ENCODE measurements at regions not wholly inside any gene's neighbourhood (a gene's known extent, or its start where the extent isn't known, plus 50 kb on each side); places are given as distances from the start of the nearest gene placed in this dataset.
"Not testable (repeated sequence)": the region's sequence is repeated elsewhere in the genome, so short reads cannot be mapped to it uniquely, and the experiment has no call there.

DNA sequence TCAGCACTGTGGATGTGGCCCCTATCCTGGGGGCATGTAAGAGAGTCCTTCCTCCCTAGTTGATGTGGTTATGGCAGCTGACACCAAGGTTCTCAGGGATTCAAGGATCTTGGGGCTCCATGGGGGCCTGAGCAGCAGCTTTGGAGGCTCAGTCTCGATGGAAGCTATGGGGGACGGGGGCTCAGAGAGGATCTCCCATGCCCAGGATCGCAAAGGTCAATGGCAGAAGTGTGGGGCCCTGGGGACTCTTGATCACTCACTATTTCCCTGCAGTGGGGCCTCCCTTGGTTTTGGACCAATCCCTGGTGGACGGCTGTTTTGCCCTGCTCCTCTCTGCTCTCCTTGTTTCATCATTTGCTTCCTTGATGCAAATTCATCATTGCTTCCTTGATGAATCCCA is 885.9 kb downstream of the CDH8 start:
- no peak for FAIRE-seq

- FAIRE-seq: no peak
Measured at GRCh38 chr16:61149709-61150108, 886.5 kb downstream of the CDH8 start.

GRCh38 chr16:61148930-61149329 is 887.3 kb downstream of the CDH8 start:
- no peak for FAIRE-seq

- FAIRE-seq: no peak
Measured at GRCh38 chr16:61146429-61146828, 889.8 kb downstream of the CDH8 start.

DNA sequence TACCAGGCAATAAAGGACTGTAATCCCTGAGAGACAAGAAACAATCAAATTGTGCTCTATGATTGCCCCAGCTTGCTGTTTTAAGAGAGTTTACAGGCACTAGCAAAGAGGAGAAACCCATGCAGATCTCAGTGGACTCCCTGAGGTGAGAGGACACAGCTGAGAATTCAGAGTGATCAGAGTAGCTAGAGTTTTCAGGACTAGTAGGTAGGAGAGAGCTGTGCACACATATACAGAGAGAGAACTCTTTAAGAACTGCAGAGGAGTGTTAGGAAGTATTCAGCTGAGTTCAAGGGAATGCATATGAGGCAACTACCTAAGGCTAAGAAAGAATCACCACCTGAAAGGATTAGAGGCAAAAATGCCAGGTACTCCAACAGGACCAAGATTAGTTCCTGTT is 904.8 kb downstream of the CDH8 start:
- FAIRE-seq: no peak

DNA sequence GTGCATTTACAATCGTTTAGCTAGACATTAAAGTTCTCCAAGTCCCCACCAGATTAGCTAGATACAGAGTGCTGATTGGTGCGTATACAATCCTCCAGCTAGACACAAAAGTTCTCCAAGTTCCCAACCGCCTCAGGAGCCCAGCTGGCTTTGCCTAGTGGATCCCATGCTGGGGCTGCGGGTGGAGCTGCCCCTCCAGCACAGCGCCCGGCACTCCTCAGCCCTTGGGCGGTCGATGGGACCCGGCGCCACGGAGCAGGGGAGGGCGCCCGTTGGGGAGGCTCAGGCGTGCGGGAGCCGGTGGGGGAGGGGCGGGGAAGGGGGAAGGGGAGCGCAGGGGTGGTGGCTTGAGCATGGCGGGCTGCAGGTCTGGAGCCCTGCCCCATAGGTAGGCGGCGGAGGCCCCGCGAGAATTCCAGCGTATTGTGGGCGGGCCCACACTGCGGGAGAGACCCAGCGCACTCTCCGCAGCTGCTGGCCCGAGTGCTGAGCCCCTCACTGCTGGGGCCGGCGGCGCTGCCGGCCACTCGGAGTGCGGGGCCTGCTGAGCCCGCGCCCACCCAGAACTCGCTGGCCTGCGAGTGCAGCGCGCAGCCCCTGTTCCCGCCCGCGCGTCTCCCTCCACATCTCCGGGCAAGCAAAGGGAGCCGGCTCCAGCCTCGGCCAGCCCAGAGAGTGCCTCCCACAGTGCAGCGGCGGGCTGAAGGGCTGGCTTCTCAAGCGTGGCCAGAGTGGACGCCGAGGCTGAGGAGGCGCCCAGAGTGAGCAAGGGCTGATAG is 907.5 kb downstream of the CDH8 start:
- no peak for FAIRE-seq

- FAIRE-seq: no peak
Measured at GRCh38 chr16:61105544-61105943, 930.7 kb downstream of the CDH8 start.

GRCh38 chr16:61098505-61098904 is 937.7 kb downstream of the CDH8 start:
- FAIRE-seq: no peak

DNA sequence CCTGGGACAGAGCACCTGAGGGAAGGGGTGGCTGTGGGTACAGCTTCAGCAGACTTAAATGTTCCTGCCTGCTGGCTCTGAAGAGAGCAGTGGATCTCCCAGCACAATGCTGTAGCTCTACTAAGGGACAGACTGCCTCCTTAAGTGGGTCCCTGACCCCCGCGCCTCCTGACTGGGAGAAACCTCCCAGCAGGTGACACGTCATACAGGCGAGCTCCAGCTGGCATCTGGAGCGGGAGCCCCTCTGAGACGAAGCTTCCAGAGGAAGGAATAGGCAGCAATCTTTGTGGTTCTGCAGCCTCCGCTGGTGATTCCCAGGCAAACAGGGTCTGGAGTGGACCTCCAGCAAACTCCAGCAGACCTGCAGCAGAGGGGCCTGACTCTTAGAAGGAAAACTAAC is 944.9 kb downstream of the CDH8 start:
- not testable (repeated sequence) for FAIRE-seq

- FAIRE-seq: no peak
Measured at GRCh38 chr16:61083711-61084110, 952.5 kb downstream of the CDH8 start.

GRCh38 chr16:61074324-61074723 is 961.9 kb downstream of the CDH8 start:
- FAIRE-seq: no peak

GRCh38 chr16:61057635-61058034 is 978.6 kb downstream of the CDH8 start:
- no peak for FAIRE-seq

- no peak for FAIRE-seq
Measured at GRCh38 chr16:61050547-61050946, 985.7 kb downstream of the CDH8 start.

GRCh38 chr16:61045931-61046330 is 990.3 kb downstream of the CDH8 start:
- FAIRE-seq: no peak

DNA sequence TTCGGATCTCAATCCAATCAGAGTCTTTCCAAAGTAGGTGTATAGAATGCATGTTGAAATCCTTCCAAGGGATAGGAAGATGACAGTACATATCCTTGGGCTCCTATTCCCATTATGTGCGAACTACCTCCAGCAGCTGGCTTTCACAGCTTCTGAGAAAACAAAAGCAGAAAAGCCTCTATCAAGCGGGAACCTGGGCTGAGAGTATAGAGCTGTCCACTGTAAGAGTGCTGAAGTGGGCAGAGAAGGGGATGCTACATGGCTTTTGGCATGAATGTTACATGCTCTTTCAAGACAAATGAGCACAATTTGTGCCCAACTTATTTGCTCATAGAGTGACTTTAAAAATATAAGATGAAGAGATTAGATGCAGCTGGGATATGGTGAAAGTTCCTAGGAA is 993.5 kb downstream of the CDH8 start:
- FAIRE-seq: no peak

DNA sequence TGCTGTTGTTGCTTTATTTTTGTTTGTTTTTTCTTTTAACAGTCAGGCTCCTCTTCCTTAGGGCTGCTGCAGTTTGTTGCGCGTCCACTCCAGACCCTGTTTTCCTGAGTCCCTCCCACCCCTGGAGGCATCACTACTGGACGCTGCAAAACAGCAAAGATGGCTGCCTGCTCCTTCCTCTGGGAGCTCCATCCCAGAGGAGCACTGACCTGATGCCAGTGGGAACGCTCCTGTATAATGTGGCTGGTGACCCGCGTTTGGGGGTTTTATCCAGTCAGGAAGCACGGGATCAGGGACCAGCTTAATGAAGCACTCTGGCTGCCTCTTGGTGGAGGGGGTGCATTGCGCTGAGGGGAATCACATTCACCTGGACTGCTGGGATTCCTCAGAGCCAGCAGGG is 1005.6 kb downstream of the CDH8 start:
- no peak for FAIRE-seq

GRCh38 chr16:61024180-61024900 is 1011.9 kb downstream of the CDH8 start:
- FAIRE-seq: no peak

DNA sequence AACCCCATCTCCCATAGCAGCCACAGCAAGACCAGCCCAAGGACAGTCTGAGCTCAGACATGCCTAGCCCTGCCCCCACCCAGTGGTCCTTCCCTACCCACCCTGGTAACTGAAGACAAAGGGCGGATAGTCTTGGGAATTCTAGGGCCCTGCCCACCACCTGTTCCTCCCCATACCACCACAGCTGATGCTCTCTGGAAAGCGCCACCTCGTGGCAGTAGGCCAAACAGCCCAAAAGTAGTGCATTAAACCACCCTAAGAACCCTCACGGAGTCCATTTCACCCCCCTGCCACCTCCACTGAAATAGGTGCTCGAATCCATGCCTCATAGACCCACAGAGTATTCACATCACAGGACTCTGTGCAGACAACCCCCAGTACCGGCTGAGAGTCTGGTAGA is 1021.4 kb downstream of the CDH8 start:
- no peak for FAIRE-seq

DNA sequence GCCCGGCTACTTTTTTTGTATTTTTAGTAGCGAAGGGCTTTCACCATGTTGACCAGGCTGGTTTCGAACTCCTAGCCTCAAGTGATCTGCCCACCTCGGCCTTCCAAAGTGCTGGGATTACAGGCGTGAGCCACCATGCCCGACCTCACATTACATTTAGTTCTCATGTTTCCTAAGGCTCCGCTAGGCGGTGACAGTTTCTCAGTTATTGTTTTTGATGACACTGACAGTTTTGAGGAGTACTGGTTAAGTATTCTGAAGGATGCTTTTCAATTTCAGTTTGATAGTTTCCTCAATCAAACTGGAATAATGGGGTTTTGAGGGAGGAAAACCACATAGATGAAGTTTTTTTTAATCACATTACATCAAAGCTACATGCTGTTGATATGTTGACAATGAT is 1028.5 kb downstream of the CDH8 start:
- no peak for FAIRE-seq

GRCh38 chr16:61005952-61006351 is 1030.3 kb downstream of the CDH8 start:
- FAIRE-seq: no peak

DNA sequence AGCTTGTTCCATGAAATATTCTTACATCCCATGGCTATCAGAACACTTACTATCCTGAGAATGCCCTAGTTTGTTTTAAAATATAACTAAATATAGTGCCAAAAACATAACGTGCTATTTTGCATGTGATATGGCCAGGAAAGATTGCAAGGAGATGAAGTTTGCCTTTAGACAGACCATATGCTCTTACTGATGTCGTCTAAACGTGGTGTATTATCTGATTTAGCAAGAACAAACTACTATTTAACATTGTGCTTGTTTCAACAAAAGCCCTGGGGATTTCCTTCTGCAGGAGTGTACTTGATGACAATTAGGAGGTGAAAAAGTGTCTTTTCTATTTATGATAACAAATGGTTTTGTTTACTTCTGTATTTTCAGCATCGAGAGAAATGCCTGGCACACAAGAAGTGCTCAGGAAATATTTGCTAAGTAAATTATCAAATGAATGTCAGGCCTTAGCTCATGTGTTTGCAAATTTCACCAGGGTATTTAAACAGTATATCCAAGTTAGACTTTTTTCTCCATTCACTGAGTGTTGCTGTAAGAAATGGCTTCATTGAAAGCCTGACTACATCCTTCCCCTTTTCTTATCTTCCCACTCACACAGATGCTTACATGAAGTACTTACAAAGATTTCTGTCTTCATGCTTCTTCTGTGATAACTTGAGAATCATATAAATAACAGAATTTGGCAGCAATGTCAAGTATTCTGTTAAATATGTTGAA is 1033.6 kb downstream of the CDH8 start:
- no peak for FAIRE-seq

GRCh38 chr16:60991886-60992285 is 1044.4 kb downstream of the CDH8 start:
- FAIRE-seq: no peak

DNA sequence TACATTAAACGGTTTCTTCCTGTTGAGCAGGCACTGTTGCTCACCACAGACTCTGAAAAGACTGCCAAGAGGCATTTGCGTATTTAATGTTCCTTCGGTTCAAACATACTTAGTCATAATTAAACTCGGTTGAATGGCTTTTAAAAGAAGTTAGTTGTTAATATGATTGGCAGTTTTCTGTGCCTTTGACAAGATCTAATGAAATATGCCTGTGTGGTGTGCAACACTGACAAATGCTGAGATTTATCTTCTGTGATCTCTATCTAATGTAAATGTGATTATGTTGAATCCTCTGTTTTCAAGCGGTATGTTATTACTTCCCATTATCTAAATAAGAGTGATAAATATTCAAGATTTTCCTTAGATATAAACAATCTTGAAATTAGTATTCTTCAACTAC is 1046.6 kb downstream of the CDH8 start:
- no peak for FAIRE-seq

GRCh38 chr16:60979119-60979518 is 1057.1 kb downstream of the CDH8 start:
- no peak for FAIRE-seq
